Uterus (tissue), 2 donors: ENCODE measurements at regions not wholly inside any gene's neighbourhood (a gene's known extent, or its start where the extent isn't known, plus 50 kb on each side); places are given as distances from the start of the nearest gene placed in this dataset.

ENCODE experiments used
- CTCF ChIP-seq, 4 experiments: fragments of 200-600 bp in 2 of 4; fragments of 450-650 bp in 2 of 4; sonication (generic) in 2 of 4; IDR thresholded peaks; one replicate each; pipeline ENCODE4 v1.5.1; 2016 to 2019; ENCODE audit warnings: antibody characterized with exemption in 4 of 4, mild to moderate bottlenecking in 2 of 4, moderate library complexity in 1 of 4
- POLR2A ChIP-seq, 2 donors: fragments of 450-650 bp; IDR thresholded peaks; one replicate each; pipeline ENCODE4 v1.6.1; 2016; ENCODE audit warnings: antibody characterized with exemption in 2 of 2, mild to moderate bottlenecking in 1 of 2, moderate library complexity in 1 of 2

DNA sequence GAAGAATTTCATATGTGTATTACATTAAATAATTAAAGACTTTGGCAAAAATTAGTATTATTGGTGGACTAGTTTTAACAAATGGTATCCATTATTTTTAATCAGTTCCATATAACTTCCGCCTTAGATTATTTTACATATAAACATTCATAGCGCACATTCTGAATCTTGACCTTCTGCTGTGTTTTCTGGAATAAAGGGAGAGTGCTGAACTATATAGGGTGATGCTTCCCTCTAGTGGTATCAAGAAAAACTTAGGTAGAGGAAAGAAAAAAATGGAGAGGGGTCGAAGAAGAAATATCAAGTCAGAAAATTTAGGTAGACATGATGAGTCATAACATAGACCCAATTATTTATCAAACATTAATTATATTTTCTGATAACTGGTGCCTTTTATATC lies 155.6 kb upstream of the PACRGL start:
- TF ChIP-seq CTCF (IDR thresholded peaks at IDR 0.05), result peak; percentile 45 to 65 (median 58)
- TF ChIP-seq POLR2A (IDR thresholded peaks at IDR 0.05), result no peak
